GM12874 (cell line): ENCODE measurements at regions not wholly inside any gene's neighbourhood (a gene's known extent, or its start where the extent isn't known, plus 50 kb on each side); places are given as distances from the start of the nearest gene placed in this dataset.

Experiments used
- TF ChIP-seq, protein P1 (sequence below): IDR thresholded peaks from 2 replicates; pipeline ENCODE4 v1.5.1; 2011; ENCODE audit warnings: low read depth, mild to moderate bottlenecking, control low read depth, low read length, moderate library complexity; ENCODE audit not compliant: insufficient read depth

DNA sequence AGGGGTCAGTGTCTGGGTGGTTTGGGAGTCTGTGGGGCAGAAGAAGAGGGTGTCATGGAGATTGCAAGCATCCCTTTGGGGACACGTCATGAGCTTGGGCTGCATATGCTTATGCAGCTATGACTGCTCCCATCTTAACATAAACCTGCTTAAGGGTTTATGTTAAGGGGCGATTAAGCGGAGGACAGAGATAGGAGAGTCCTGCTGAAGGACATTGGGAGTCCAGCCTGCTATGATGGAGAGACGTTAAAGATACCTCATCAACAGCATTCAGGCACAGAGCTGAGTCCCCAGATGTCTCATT, 76.8 kb upstream of the AKR1E2 start:
- TF ChIP-seq, protein P1, sequence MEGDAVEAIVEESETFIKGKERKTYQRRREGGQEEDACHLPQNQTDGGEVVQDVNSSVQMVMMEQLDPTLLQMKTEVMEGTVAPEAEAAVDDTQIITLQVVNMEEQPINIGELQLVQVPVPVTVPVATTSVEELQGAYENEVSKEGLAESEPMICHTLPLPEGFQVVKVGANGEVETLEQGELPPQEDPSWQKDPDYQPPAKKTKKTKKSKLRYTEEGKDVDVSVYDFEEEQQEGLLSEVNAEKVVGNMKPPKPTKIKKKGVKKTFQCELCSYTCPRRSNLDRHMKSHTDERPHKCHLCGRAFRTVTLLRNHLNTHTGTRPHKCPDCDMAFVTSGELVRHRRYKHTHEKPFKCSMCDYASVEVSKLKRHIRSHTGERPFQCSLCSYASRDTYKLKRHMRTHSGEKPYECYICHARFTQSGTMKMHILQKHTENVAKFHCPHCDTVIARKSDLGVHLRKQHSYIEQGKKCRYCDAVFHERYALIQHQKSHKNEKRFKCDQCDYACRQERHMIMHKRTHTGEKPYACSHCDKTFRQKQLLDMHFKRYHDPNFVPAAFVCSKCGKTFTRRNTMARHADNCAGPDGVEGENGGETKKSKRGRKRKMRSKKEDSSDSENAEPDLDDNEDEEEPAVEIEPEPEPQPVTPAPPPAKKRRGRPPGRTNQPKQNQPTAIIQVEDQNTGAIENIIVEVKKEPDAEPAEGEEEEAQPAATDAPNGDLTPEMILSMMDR: no peak

DNA sequence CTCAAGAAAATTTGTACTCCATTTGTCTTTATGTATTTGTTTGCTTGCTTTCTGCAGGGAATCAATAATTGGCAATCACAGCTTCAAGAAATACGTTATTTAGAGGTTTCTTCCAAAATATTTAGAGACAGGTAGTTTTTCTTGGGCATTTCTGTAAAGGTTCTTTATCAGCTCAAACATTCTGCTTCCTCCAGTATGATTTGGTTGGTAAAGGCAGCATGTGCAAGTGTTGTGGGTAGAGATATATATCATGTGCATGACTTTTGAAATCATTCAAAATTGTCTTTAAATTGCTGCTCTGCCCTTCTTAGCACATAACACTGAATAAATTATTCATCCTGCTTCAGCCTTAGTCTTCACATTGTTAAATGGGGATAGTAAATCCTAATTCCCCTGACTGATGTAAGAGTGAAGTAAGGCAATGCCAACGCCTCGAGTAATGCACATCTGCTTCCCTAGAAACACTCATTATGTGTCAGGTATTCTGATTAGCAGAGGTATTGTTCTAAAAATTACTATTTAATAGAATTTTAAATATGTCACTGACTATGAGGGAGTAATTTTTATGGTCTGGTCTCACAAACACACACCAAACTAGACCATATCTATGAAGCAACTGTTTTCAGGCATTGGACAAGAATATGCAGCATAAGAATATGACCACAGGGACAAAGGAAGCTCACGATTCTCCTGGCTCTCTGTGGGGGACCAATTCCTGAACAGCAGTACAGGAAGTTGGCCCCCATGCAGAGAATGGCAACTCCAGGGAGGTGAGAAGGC, 77.3 kb upstream of the AKR1E2 start:
- TF ChIP-seq, protein P1: no peak

DNA sequence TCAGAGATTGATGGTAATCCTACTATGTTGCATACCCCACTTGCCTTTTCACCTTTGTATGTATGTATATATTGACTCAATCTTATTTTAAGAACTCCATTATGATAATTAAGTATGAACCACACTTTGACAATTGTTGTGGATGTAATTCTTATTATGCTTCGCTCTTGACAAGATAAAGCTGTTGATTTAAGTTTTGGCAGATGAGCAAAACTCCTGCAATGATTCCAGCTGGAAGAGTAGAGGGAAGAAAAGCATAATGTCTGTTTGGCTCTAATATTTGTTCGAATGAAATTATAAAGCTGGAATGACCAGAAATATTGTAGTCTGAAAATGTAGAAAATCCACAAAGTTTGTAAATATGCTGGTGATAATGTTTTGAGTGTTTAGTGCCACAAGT, 83.8 kb upstream of the AKR1E2 start:
- TF ChIP-seq, protein P1: no peak

DNA sequence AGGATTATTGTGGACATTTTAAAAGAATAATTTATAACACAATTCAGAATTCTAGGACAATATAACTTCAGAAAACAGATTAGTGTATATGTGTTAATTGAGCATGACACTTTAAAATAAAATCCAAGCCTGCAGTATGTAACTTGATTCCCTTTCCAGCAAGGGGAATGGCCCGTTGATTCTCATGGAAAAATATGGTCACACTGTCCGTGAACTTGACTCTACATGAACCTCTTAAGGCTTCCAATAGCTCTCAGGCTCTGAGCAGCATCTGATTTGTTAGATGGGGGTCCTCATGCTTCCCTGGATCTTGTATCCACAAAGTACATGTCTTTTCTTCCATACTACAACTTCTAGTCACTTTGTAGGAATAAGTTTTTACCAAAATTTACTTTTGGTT, 85.5 kb upstream of the AKR1E2 start:
- TF ChIP-seq, protein P1: no peak

DNA sequence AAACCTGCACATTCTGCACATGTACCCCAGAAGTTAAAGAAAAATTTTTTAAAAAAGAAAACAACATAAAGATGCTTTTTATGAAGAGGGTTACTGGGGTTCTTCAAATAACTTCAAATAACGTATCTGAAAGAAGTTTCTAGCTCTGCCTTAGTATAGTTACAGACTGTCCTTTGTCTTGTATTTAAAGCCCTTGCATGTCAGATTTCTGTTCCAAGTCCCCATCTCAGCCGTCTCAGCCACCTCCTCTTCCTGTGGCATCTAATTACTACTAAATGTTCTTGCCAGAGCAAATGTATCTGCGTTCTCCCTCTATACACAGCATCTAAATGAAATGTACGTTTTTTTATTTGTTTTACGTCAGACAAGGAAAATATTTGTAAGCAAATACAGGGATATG, 89.4 kb upstream of the AKR1E2 start:
- TF ChIP-seq, protein P1: no peak

DNA sequence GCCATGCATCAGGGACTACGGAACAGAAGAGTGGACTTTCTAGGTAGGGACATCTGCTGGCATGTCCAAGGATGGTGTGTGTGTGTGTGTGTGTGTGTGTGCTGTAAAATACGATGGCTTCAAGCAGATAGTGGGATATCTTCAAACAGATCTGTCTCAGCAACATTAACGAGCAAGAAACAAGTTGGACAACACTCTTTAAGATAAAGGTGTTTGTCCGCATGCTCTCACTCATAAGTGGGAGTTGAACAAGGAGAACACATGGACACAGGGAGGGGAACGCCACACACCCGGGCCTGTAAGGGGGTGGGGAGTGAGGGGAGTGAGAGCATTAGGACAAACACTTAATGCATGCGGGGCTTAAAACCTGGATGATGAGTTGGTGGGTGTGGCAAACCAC, 89.8 kb upstream of the AKR1E2 start:
- TF ChIP-seq, protein P1: no peak

DNA sequence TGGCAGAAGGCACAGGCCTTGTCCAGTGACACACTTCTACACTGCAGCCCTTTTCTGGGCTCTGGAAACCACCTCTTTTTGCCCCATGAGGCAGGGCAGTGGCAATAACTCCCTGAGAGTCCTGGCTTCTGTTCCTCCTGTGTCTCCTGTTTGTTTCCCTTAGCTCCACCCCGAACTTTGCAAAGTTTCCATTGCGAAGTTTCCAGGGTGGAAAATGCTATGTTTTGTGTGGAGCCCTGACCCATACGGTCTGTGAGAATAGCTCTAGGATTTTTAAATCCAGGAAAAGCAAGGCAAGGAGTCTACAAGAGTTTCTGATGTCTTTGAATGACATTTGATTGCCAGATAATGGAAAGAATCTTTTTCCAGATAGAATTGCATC, 92.2 kb upstream of the AKR1E2 start:
- TF ChIP-seq, protein P1: no peak
